22Rv1 (cell line): ENCODE measurements at regions not wholly inside any gene's neighbourhood (a gene's known extent, or its start where the extent isn't known, plus 50 kb on each side); places are given as distances from the start of the nearest gene placed in this dataset.

Experiments
- CTCF ChIP-seq: fragments of 450-650 bp; IDR thresholded peaks from 2 replicates; pipeline ENCODE4 v1.5.1; 2017; ENCODE audit warnings: mild to moderate bottlenecking
- ZFX ChIP-seq: fragments of 450-650 bp; IDR thresholded peaks from 2 replicates; pipeline ENCODE4 v1.6.1; 2017; ENCODE audit warnings: antibody characterized with exemption, borderline replicate concordance

GRCh38 chr2:226409134-226409533 lies 390.5 kb downstream of the IRS1 start:
- no peak for TF ChIP-seq CTCF
- TF ChIP-seq ZFX, result no peak
